ENCODE measurements at regions not wholly inside any gene's neighbourhood (a gene's known extent, or its start where the extent isn't known, plus 50 kb on each side); places are given as distances from the start of the nearest gene placed in this dataset.
"Not testable (repeated sequence)": the region's sequence is repeated elsewhere in the genome, so short reads cannot be mapped to it uniquely, and the experiment has no call there.

DNA sequence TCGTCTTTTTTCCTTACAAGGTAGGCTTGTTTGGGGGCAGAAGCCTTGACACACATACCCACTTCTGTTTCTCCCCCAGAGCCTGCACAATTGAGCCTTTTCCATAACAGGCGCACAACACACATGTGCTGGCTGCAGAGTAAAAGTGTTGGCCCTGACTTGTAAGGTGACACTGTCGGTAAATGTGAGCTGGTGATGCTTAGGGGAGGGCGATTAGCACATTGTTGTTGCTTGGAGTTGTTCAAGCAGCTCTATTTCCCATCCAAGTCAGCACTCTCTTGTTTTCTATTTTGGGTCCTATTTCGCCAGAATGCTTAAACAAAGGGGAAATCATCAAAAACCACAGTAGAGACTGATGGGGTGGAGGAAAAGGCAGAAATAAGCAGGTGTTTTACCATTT lies 51.9 kb upstream of the PTPRJ start:
- H3K4me3 ChIP-seq (ENCODE audit: low read depth, low read length) = no peak overlapping the region
- TF ChIP-seq, protein P1, sequence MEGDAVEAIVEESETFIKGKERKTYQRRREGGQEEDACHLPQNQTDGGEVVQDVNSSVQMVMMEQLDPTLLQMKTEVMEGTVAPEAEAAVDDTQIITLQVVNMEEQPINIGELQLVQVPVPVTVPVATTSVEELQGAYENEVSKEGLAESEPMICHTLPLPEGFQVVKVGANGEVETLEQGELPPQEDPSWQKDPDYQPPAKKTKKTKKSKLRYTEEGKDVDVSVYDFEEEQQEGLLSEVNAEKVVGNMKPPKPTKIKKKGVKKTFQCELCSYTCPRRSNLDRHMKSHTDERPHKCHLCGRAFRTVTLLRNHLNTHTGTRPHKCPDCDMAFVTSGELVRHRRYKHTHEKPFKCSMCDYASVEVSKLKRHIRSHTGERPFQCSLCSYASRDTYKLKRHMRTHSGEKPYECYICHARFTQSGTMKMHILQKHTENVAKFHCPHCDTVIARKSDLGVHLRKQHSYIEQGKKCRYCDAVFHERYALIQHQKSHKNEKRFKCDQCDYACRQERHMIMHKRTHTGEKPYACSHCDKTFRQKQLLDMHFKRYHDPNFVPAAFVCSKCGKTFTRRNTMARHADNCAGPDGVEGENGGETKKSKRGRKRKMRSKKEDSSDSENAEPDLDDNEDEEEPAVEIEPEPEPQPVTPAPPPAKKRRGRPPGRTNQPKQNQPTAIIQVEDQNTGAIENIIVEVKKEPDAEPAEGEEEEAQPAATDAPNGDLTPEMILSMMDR (IDR thresholded peaks at IDR 0.05; ENCODE audit: low read depth, low read length) = no peak
- in situ Hi-C loops (cut with HindIII; ENCODE audit: low sequenced_read_pairs) = no loop called here
- DNase-seq (ENCODE audit: low read depth, low spot score) = no peak

DNA sequence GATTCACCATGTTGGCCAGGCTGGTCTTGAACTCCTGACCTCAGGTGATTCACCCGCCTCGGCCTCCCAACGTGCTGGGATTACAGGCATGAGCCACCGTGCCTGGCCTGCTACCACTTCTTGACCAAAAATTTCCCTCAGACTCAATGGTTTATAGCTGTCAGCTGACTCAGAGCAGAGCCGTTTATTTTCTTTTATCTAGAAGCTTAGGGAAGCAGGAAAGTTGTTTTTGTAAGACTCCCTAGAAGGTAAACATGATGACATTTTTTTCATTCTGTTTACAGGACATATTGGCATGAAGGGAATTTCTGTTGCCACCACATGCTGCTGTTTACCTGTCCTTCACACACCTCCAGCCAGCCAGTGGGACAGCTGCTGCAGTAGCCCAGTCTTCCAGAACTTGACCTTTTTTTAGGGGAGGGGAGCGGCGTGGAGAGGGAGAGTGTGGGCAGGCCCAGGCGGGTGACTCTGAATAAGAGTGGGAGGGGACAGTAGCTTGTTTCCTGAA lies 56.1 kb upstream of the PTPRJ start:
- peak; percentile 62 for DNase-seq (ENCODE audit: low read depth, low spot score)
- in situ Hi-C loops (cut with HindIII; ENCODE audit: low sequenced_read_pairs) = no loop called here
- H3K4me3 ChIP-seq (ENCODE audit: low read depth, low read length) = no peak overlapping the region
- TF ChIP-seq, protein P1 (IDR thresholded peaks at IDR 0.05; ENCODE audit: low read depth, low read length) = no peak

DNA sequence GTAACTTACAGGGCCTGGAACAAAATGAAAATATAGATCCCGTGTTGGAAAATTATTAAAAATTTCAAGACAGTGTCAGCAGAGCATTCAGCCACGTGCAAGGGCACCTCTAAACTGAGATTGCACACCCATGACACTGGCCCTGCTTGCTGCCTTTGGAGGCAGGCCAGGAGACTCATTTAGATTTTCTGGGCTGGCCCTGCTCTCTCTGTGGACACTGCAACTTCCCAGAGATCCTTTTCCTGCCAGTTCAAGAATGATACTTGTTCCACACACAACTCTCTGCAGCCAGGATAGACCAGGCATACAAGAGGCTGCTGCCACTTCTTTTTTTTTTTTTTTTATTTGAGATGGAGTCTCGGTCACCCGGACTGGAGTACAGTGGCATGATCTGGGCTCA lies 56.7 kb upstream of the PTPRJ start:
- in situ Hi-C loops (cut with HindIII; ENCODE audit: low sequenced_read_pairs) = no loop called here
- TF ChIP-seq, protein P1 (IDR thresholded peaks at IDR 0.05; ENCODE audit: low read depth, low read length) = no peak
- no peak for DNase-seq (ENCODE audit: low read depth, low spot score)
- no peak overlapping the region for H3K4me3 ChIP-seq (ENCODE audit: low read depth, low read length)

DNA sequence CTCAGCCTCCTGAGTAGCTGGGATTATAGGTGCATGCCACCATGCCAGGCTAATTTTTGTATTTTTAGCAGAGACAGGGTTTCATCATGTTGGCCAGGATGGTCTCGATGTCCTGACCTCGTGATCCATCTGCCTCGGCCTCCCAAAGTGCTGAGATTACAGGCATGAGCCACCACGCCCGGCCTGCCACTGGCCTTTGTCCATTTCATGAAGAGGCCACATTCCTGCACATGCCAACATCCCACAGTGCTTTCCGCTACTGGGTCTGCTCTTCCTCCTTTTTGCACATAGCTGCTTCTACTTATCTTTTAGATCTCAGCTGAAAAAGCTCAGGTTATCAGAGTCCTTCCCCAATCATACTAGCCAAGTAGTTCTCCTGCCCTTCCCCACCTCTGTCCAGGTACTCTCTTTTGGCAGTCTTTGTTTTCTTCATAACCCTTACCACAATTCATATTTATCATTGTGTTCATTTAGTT lies 59.2 kb upstream of the PTPRJ start:
- DNase-seq (ENCODE audit: low read depth, low spot score); H3K4me3 ChIP-seq (ENCODE audit: low read depth, low read length); in situ Hi-C loops (cut with HindIII; ENCODE audit: low sequenced_read_pairs): not testable (repeated sequence)

DNA sequence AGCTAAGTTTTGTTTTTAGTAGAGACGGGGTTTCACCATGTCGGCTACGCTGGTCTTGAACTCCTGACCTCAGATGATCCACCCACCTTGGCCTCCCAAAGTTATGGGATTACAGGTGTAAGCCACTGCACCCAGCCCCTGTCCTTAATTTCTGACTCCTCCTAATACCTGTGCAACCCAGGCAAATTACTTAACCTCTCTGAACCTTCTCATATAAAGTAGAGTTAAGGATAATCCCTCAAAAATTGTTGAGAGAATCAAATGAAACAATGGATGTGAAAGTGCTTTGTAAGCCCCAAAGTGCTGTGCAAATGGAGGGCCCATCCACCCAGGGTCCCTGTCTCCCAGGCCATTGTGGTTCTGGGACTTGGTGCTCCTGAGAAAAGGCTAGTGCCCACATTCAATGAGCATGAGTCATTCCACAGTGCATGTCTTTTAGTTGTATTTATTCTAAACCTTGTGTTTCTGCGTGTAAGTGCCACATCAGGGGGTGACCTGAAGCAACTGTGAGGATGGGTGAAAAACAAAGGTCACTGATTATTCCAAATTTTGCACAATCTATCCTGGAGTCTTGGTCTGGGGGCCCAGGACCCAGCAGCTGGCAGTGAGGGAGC lies 61.4 kb upstream of the PTPRJ start:
- TF ChIP-seq, protein P1 (IDR thresholded peaks at IDR 0.05; ENCODE audit: low read depth, low read length) = no peak
- DNase-seq (ENCODE audit: low read depth, low spot score) = no peak
- in situ Hi-C loops (cut with HindIII; ENCODE audit: low sequenced_read_pairs) = no loop called here
- H3K4me3 ChIP-seq (ENCODE audit: low read depth, low read length) = no peak overlapping the region

DNA sequence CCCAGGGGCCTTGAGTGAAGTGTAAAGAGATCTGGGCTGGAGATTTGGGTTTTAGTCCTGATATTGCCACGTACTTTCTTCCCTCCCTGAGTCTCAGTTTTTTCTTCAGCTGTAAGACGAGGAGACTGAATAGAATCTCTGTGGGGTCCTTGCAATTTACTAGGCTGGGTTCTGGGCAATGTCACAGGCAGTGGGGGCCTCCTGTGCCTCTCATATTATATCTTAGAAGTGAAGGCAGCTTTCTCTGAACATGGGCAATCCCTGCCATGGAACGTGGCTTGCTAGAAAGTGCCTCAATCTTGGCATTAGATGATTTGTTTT lies 62.0 kb upstream of the PTPRJ start:
- in situ Hi-C loops (cut with HindIII; ENCODE audit: low sequenced_read_pairs) = no loop called here
- TF ChIP-seq, protein P1 (IDR thresholded peaks at IDR 0.05; ENCODE audit: low read depth, low read length) = no peak
- no peak for DNase-seq (ENCODE audit: low read depth, low spot score)
- no peak overlapping the region for H3K4me3 ChIP-seq (ENCODE audit: low read depth, low read length)

DNA sequence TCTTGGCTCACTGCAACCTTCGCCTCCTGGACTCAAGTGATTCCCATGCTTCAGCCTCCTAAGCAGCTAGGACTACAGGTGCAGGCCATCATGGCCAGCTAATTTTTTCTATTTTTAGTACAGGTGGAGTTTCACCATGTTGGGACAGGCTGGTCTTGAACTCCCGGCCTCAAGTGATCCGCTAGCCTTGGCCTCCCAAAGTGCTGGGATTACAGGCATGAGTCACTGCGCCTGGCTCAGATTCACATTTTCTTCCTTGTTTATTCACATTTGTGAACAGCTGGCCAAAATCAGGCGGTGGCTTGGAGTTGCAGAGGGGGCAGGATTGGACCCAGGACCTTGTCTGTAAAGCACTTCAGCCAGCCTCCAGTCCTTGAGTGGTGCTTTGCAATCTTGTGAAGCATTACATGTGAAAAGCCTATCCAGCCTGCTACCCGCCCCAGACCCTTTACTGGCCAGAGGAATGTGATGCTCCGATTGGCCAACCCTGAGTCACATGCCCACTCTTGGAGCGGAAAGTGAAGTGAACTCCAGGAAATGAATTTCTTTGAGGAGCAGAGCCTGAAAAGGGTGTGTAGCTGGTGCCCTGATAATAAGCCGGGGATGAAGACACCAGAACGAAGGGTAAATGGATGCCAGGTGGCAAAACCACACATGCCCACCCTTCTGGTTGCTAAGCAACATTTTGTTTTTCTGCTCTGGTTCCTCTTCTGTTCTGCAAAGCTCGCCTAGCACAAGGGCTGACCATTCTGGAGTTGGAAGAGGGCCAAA lies 62.6 kb upstream of the PTPRJ start:
- TF ChIP-seq, protein P1 (IDR thresholded peaks at IDR 0.05; ENCODE audit: low read depth, low read length) = no peak
- DNase-seq (ENCODE audit: low read depth, low spot score) = peak; percentile 49

More for the DNA sequence above, 62.6 kb upstream of the PTPRJ start:
- H3K4me3 ChIP-seq (ENCODE audit: low read depth, low read length) = no peak overlapping the region
- in situ Hi-C loops (cut with HindIII; ENCODE audit: low sequenced_read_pairs) = no loop called here

Data from astrocyte of the spinal cord (primary cell).